Neural cell (in vitro differentiated cells): ENCODE measurements at regions not wholly inside any gene's neighbourhood (a gene's known extent, or its start where the extent isn't known, plus 50 kb on each side); places are given as distances from the start of the nearest gene placed in this dataset.

Experiments used
- H2AFZ ChIP-seq: fragments of 200-600, 300-800 bp; sonication (generic), shearing (Covaris generic); 2 replicates; pipeline ENCODE4 v1.6.0; 2014; ENCODE audit warnings: low read depth, mild to moderate bottlenecking, antibody characterized with exemption, low read length, moderate library complexity
- H3F3A ChIP-seq: fragments of 200-600 bp; shearing (Covaris generic); 2 replicates; pipeline ENCODE4 v1.6.1; 2016; ENCODE audit warnings: mild to moderate bottlenecking, moderate library complexity, mixed read lengths, antibody characterized with exemption, low read length; ENCODE audit not compliant: insufficient read depth, poor library complexity, severe bottlenecking
- H3K27ac ChIP-seq: fragments of 200-600, 300-800 bp; sonication (generic), shearing (Covaris generic); 2 replicates; pipeline ENCODE4 v1.5.1; 2014; ENCODE audit warnings: mild to moderate bottlenecking, low read length, moderate library complexity
- H3K27me3 ChIP-seq: fragments of 300-800, 200-600 bp; sonication (generic), shearing (Covaris generic); 2 replicates; pipeline ENCODE4 v1.6.0; 2014; ENCODE audit warnings: mild to moderate bottlenecking, low read depth, low read length, moderate library complexity; ENCODE audit not compliant: insufficient read depth
- H3K36me3 ChIP-seq: fragments of 300-800, 200-600 bp; sonication (generic), shearing (Covaris generic); 2 replicates; pipeline ENCODE4 v1.5.1; 2014; ENCODE audit warnings: mild to moderate bottlenecking, antibody characterized with exemption, low read length, moderate library complexity; ENCODE audit not compliant: insufficient read depth
- H3K4me2 ChIP-seq: fragments of 300-800, 200-600 bp; sonication (generic), shearing (Covaris generic); 2 replicates; pipeline ENCODE4 v1.6.0; 2014; ENCODE audit warnings: mild to moderate bottlenecking, low read length
- H3K4me3 ChIP-seq: fragments of 300-800, 200-600 bp; sonication (generic), shearing (Covaris generic); 2 replicates; pipeline ENCODE4 v1.5.1; 2014; ENCODE audit warnings: mild to moderate bottlenecking, low read length, moderate library complexity
- H3K79me2 ChIP-seq: fragments of 200-600 bp; shearing (Covaris generic); replicated peaks from 2 replicates; pipeline ENCODE4 v1.6.0; 2014; ENCODE audit warnings: mild to moderate bottlenecking, low read length, moderate library complexity; ENCODE audit not compliant: insufficient read depth
- H3K9ac ChIP-seq: fragments of 300-800, 200-600 bp; sonication (generic), shearing (Covaris generic); 2 replicates; pipeline ENCODE4 v1.6.1; 2016; ENCODE audit warnings: mild to moderate bottlenecking, low read length, mixed read lengths
- H3K9me2 ChIP-seq: fragments of 200-600 bp; shearing (Covaris generic); 2 replicates; pipeline ENCODE4 v1.6.1; 2016; ENCODE audit warnings: mild to moderate bottlenecking, low read length, mixed read lengths; ENCODE audit not compliant: insufficient read depth
- H3K9me3 ChIP-seq: fragments of 200-600, 300-800 bp; sonication (generic), shearing (Covaris generic); 2 replicates; pipeline ENCODE4 v1.6.1; 2016; ENCODE audit warnings: mild to moderate bottlenecking, mixed run types, low read length, moderate library complexity, mixed read lengths
- H4K20me1 ChIP-seq: fragments of 200-600 bp; shearing (Covaris generic); 2 replicates; pipeline ENCODE4 v1.6.1; 2016; ENCODE audit warnings: mild to moderate bottlenecking, mixed run types; ENCODE audit not compliant: insufficient read depth
- EP300 ChIP-seq: fragments of 450-650 bp; conservative IDR thresholded peaks from 2 replicates; pipeline ENCODE4 v1.6.1; 2014; ENCODE audit warnings: antibody characterized with exemption, mild to moderate bottlenecking, moderate library complexity; ENCODE audit not compliant: poor library complexity, severe bottlenecking
- EZH2 ChIP-seq: fragments of 200-600, 300-800 bp; shearing (Covaris generic), sonication (generic); IDR thresholded peaks from 2 replicates; pipeline ENCODE4 v1.6.1; 2014; ENCODE audit warnings: antibody characterized with exemption, low read length, borderline replicate concordance, mild to moderate bottlenecking; ENCODE audit not compliant: insufficient read depth, poor library complexity, severe bottlenecking
- MXI1 ChIP-seq: fragments of 450-650 bp; conservative IDR thresholded peaks from 2 replicates; pipeline ENCODE4 v1.6.1; 2014; ENCODE audit warnings: antibody characterized with exemption, mild to moderate bottlenecking; ENCODE audit not compliant: poor library complexity, severe bottlenecking
- POLR2AphosphoS5 ChIP-seq: IDR thresholded peaks from 2 replicates; pipeline ENCODE4 v1.6.1; 2012
- RAD21 ChIP-seq: fragments of 450-650 bp; conservative IDR thresholded peaks from 2 replicates; pipeline ENCODE4 v1.6.1; 2014; ENCODE audit warnings: antibody characterized with exemption, mild to moderate bottlenecking, moderate library complexity
- SMC3 ChIP-seq: fragments of 450-650 bp; conservative IDR thresholded peaks from 2 replicates; pipeline ENCODE4 v1.6.1; 2014; ENCODE audit warnings: antibody characterized with exemption, mild to moderate bottlenecking, moderate library complexity; ENCODE audit not compliant: poor library complexity
- TAF1 ChIP-seq: IDR thresholded peaks from 2 replicates; pipeline ENCODE4 v1.6.1; 2012; ENCODE audit warnings: low read depth
- TF ChIP-seq, protein P1 (sequence below): fragments of 450-650 bp; IDR thresholded peaks from 2 replicates; pipeline ENCODE4 v1.5.1; 2014; ENCODE audit warnings: antibody characterized with exemption, mild to moderate bottlenecking, moderate library complexity; ENCODE audit not compliant: poor library complexity, severe bottlenecking
- TF ChIP-seq, protein P2 (sequence below): IDR thresholded peaks from 2 replicates; pipeline ENCODE4 v1.6.1; 2012; ENCODE audit warnings: borderline replicate concordance

DNA sequence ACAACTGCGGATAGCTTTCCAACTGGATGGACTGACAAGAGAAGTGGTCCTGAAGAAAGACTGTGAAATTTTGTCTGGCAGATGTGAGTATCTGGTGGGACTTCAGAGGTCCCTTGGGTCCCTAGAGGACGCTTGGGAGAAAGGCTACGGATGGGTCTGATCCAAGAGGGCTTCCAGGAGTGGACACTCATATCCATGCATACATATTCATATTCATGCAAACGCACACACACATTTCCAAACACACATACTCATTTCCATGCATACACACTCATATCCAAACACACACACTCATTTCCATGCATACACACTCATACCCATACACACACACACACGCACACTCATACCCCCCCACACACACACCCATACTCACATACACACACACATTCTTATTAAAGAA is 200.2 kb upstream of the DDX18 start:
- Histone ChIP-seq H3K9me2 (no peaks in the 10 kb centered on the region), H3F3A (no peaks in the 10 kb centered on the region), H4K20me1 (no peaks in the 10 kb centered on the region), H2AFZ (no peak overlapping the region), H3K27ac (no peak overlapping the region), H3K27me3 (no peaks in the 10 kb centered on the region), H3K4me3 (no peak overlapping the region), H3K4me2 (no peak overlapping the region), H3K9me3 (no peaks in the 10 kb centered on the region), H3K79me2 (no peaks in the 10 kb centered on the region), H3K36me3 (no peaks in the 10 kb centered on the region), H3K9ac (no peak overlapping the region)
- TF ChIP-seq, protein P1, sequence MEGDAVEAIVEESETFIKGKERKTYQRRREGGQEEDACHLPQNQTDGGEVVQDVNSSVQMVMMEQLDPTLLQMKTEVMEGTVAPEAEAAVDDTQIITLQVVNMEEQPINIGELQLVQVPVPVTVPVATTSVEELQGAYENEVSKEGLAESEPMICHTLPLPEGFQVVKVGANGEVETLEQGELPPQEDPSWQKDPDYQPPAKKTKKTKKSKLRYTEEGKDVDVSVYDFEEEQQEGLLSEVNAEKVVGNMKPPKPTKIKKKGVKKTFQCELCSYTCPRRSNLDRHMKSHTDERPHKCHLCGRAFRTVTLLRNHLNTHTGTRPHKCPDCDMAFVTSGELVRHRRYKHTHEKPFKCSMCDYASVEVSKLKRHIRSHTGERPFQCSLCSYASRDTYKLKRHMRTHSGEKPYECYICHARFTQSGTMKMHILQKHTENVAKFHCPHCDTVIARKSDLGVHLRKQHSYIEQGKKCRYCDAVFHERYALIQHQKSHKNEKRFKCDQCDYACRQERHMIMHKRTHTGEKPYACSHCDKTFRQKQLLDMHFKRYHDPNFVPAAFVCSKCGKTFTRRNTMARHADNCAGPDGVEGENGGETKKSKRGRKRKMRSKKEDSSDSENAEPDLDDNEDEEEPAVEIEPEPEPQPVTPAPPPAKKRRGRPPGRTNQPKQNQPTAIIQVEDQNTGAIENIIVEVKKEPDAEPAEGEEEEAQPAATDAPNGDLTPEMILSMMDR: no peak
- TF ChIP-seq EP300: no peak
- no peak for TF ChIP-seq MXI1

DNA sequence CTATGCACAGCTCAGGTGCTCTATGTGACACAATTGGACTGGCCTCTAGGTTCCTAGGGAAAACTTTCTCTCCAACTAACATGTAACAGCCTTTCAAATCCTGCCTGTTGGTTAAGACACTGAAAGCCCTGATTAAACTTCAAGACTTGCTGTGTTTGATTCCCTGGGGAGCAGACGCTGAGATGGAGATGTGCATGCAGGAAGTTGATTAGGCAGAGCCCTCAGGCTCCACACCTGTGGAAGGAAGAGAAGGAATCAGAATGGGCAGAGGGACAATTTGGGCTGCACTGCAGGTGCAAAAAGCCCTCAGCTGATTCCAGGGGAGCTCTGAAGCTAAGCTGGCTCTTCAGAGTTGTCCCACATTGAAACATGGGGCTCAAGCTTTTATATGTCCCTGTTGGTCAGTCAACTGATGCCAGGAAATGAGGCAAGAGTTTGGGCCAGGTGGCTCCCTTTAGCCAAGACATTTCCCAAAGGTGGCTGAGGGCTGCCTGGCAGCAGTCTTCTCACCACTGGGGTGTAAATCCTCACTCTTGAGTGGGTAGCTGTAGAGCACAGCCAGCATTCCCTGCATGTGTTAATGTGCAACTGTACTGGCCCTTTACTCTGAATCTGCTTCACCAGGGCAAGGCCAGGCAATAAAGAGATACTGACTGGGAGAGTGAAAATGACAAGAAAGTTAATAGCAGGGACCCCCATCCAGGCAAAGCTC is 199.5 kb upstream of the DDX18 start:
- Histone ChIP-seq H3K4me3 (no peak overlapping the region), H3K4me2 (no peak overlapping the region), H3K79me2 (no peaks in the 10 kb centered on the region), H3K27ac (no peak overlapping the region), H3F3A (no peaks in the 10 kb centered on the region), H2AFZ (no peak overlapping the region), H3K9ac (no peak overlapping the region), H3K9me2 (no peaks in the 10 kb centered on the region), H3K9me3 (no peaks in the 10 kb centered on the region), H4K20me1 (no peaks in the 10 kb centered on the region), H3K27me3 (no peaks in the 10 kb centered on the region), H3K36me3 (no peaks in the 10 kb centered on the region)
- TF ChIP-seq EP300 (no peak), EZH2 (no peak), SMC3 (no peak), RAD21 (no peak), MXI1 (no peak), POLR2AphosphoS5 (no peak), TAF1 (no peak)
- TF ChIP-seq, protein P2, sequence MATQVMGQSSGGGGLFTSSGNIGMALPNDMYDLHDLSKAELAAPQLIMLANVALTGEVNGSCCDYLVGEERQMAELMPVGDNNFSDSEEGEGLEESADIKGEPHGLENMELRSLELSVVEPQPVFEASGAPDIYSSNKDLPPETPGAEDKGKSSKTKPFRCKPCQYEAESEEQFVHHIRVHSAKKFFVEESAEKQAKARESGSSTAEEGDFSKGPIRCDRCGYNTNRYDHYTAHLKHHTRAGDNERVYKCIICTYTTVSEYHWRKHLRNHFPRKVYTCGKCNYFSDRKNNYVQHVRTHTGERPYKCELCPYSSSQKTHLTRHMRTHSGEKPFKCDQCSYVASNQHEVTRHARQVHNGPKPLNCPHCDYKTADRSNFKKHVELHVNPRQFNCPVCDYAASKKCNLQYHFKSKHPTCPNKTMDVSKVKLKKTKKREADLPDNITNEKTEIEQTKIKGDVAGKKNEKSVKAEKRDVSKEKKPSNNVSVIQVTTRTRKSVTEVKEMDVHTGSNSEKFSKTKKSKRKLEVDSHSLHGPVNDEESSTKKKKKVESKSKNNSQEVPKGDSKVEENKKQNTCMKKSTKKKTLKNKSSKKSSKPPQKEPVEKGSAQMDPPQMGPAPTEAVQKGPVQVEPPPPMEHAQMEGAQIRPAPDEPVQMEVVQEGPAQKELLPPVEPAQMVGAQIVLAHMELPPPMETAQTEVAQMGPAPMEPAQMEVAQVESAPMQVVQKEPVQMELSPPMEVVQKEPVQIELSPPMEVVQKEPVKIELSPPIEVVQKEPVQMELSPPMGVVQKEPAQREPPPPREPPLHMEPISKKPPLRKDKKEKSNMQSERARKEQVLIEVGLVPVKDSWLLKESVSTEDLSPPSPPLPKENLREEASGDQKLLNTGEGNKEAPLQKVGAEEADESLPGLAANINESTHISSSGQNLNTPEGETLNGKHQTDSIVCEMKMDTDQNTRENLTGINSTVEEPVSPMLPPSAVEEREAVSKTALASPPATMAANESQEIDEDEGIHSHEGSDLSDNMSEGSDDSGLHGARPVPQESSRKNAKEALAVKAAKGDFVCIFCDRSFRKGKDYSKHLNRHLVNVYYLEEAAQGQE: no peak
- TF ChIP-seq, protein P1: no peak
